Spleen (tissue), 11 donors: ENCODE measurements at regions not wholly inside any gene's neighbourhood (a gene's known extent, or its start where the extent isn't known, plus 50 kb on each side); places are given as distances from the start of the nearest gene placed in this dataset.
"Not testable (repeated sequence)": the region's sequence is repeated elsewhere in the genome, so short reads cannot be mapped to it uniquely, and the experiment has no call there.

Experiments used
- DNase-seq: peaks from one replicate; pipeline ENCODE4 v3.0.0-alpha.2; 2020
- H3K27ac ChIP-seq, 8 donors: fragments of 200-600 bp; sonication (generic) in 7 of 8; 1 replicate in 4 of 8; 2 replicates in 4 of 8; pipeline versions ENCODE4 v1.5.0 to v1.8.0; 2016 to 2021; ENCODE audit warnings: inconsistent platforms in 4 of 8, mild to moderate bottlenecking in 4 of 8, moderate library complexity in 1 of 8
- H3K27me3 ChIP-seq, 7 donors: fragments of 200-600 bp; sonication (generic) in 6 of 7; replicated peaks in 1 of 7; 1 replicate in 4 of 7; 2 replicates in 3 of 7; pipeline versions ENCODE4 v1.5.0 to v1.8.0; 2016 to 2021; ENCODE audit warnings: inconsistent platforms in 3 of 7, mild to moderate bottlenecking in 1 of 7
- H3K36me3 ChIP-seq, 6 donors: fragments of 200-600 bp; sonication (generic) in 5 of 6; 1 replicate in 4 of 6; 2 replicates in 2 of 6; pipeline versions ENCODE4 v1.5.0 to v1.8.0; 2016 to 2021; ENCODE audit warnings: inconsistent platforms in 2 of 6
- H3K4me1 ChIP-seq, 6 donors: fragments of 200-600 bp; sonication (generic) in 5 of 6; 1 replicate in 3 of 6; 2 replicates in 3 of 6; pipeline versions ENCODE4 v1.5.0 to v1.8.0; 2016 to 2021; ENCODE audit warnings: inconsistent platforms in 3 of 6
- H3K4me3 ChIP-seq, 8 donors: fragments of 200-600 bp; sonication (generic) in 7 of 8; 1 replicate in 4 of 8; 2 replicates in 4 of 8; pipeline versions ENCODE4 v1.5.0 to v1.8.0; 2016 to 2021; ENCODE audit warnings: inconsistent platforms in 4 of 8, mild to moderate bottlenecking in 4 of 8, moderate library complexity in 2 of 8
- H3K9me3 ChIP-seq, 8 donors: fragments of 200-600 bp; sonication (generic) in 7 of 8; 1 replicate in 4 of 8; 2 replicates in 4 of 8; pipeline versions ENCODE4 v1.5.0 to v1.8.0; 2016 to 2021; ENCODE audit warnings: inconsistent platforms in 4 of 8
- CTCF ChIP-seq, 11 experiments: fragments of 200-600 bp in 7 of 11; fragments of 450-650 bp in 4 of 11; sonication (generic) in 4 of 11; IDR thresholded peaks in 8 of 11; conservative IDR thresholded peaks in 3 of 11; 1 replicate in 7 of 11; 2 replicates in 4 of 11; pipeline versions ENCODE4 v1.4.0 to v1.8.0; 2016 to 2021; ENCODE audit warnings: antibody characterized with exemption in 11 of 11, inconsistent platforms in 4 of 11, mild to moderate bottlenecking in 1 of 11
- POLR2A ChIP-seq, 3 donors: fragments of 450-650 bp; IDR thresholded peaks; one replicate each; pipeline ENCODE4 v1.5.1; 2017; ENCODE audit warnings: antibody characterized with exemption in 3 of 3, mild to moderate bottlenecking in 1 of 3
- POLR2AphosphoS5 ChIP-seq, 3 donors: sonication (generic); formaldehyde crosslinking; IDR thresholded peaks; one replicate each; pipeline ENCODE4 v1.5.1; 2017; ENCODE audit warnings: antibody characterized with exemption in 3 of 3
- WGBS, 5 donors: extraction: QIAGEN DNeasy Blood & Tissue Kit in 3 of 5; methylation state at CpG; one replicate each; pipeline versions ENCODE4 v1.1.5 to v1.1.7; 2013 to 2018; 5-methylcytosine and 5-hydroxymethylcytosine counted together
- intact Hi-C: fragments of 100-400 bp; cut with DNase I; formaldehyde crosslinking; loops from one replicate; pipeline ENCODE4 v1.15.0; 2023; ENCODE audit warnings: low total_unique reads
- donor health status: healthy with polysubstance abuse.
- donor health status: DM: no; HTN: no; CAD: no; lungs with moderate emphysema.
- donor health status: DM: no; HTN: no; CAD: no.
- donor health status: Bipolar disorder and iron deficiency.
- donor health status: healthy.
- donor health status: DM: no; HTN: no; CAD: no.
- donor health status: DM: yes; HTN: yes; CAD: no.

GRCh38 chr11:24253237-24253760, 243.6 kb upstream of the LUZP2 start:
- no peak overlapping the region for H3K4me3 ChIP-seq
- DNase-seq = no peak
- H3K9me3 ChIP-seq = no peaks in the 10 kb centered on the region
- H3K4me1 ChIP-seq = no peaks in the 10 kb centered on the region
- 59 to 88% (median 76%) methylated on average over 1 of the region's 1 CpG for WGBS, 5 donors
- no peak for TF ChIP-seq POLR2AphosphoS5 (IDR thresholded peaks at IDR 0.05)
- TF ChIP-seq CTCF (IDR thresholded peaks at IDR 0.05 in 8 of 11, conservative IDR thresholded peaks at IDR 0.05 in 3 of 11) = no peak
- no peak for TF ChIP-seq POLR2A (IDR thresholded peaks at IDR 0.05)
- H3K27ac ChIP-seq = no peak overlapping the region
- intact Hi-C loops = no loop called here
- no peaks in the 10 kb centered on the region for H3K27me3 ChIP-seq
- no peaks in the 10 kb centered on the region for H3K36me3 ChIP-seq

- intact Hi-C loops = no loop called here
- H3K27me3 ChIP-seq = no peaks in the 10 kb centered on the region
- WGBS, 5 donors = 72 to 90% (median 78%) methylated on average over 2 of the region's 2 CpGs
- H3K27ac ChIP-seq = no peak overlapping the region
- DNase-seq = no peak
- TF ChIP-seq POLR2A (IDR thresholded peaks at IDR 0.05) (no peak), POLR2AphosphoS5 (IDR thresholded peaks at IDR 0.05) (no peak), CTCF (IDR thresholded peaks at IDR 0.05 in 8 of 11, conservative IDR thresholded peaks at IDR 0.05 in 3 of 11) (no peak)
- no peak overlapping the region for H3K4me3 ChIP-seq
- H3K36me3 ChIP-seq = no peaks in the 10 kb centered on the region
- H3K9me3 ChIP-seq = peaks cover 0 to 11% (median 0%) of the 10 kb centered on the region in 8 donors
- H3K4me1 ChIP-seq = no peaks in the 10 kb centered on the region
Measured at GRCh38 chr11:24264868-24265267, 232.0 kb upstream of the LUZP2 start.

- no peak for DNase-seq
- H3K27me3 ChIP-seq = no peaks in the 10 kb centered on the region
- H3K36me3 ChIP-seq = no peaks in the 10 kb centered on the region
- peaks cover 0 to 11% (median 2%) of the 10 kb centered on the region in 8 donors for H3K9me3 ChIP-seq
- no peak overlapping the region for H3K4me3 ChIP-seq
- intact Hi-C loops = no loop called here
- H3K4me1 ChIP-seq = no peaks in the 10 kb centered on the region
- no peak for TF ChIP-seq POLR2AphosphoS5 (IDR thresholded peaks at IDR 0.05)
- no peak for TF ChIP-seq POLR2A (IDR thresholded peaks at IDR 0.05)
- TF ChIP-seq CTCF (IDR thresholded peaks at IDR 0.05 in 8 of 11, conservative IDR thresholded peaks at IDR 0.05 in 3 of 11) = no peak
- WGBS, 5 donors = 60 to 72% (median 68%) methylated on average over 2 of the region's 2 CpGs
- H3K27ac ChIP-seq = no peak overlapping the region
Measured at GRCh38 chr11:24267014-24267413, 229.8 kb upstream of the LUZP2 start.

GRCh38 chr11:24271798-24272197, 225.1 kb upstream of the LUZP2 start:
- no peaks in the 10 kb centered on the region for H3K36me3 ChIP-seq
- no peak overlapping the region for H3K4me3 ChIP-seq
- intact Hi-C loops = no loop called here
- H3K27ac ChIP-seq = no peak overlapping the region
- WGBS, 5 donors = 82 to 92% (median 84%) methylated on average over 2 of the region's 2 CpGs
- H3K9me3 ChIP-seq = peaks cover 0 to 16% (median 2%) of the 10 kb centered on the region in 8 donors
- TF ChIP-seq CTCF (IDR thresholded peaks at IDR 0.05 in 8 of 11, conservative IDR thresholded peaks at IDR 0.05 in 3 of 11) (no peak), POLR2A (IDR thresholded peaks at IDR 0.05) (no peak), POLR2AphosphoS5 (IDR thresholded peaks at IDR 0.05) (no peak)
- no peaks in the 10 kb centered on the region for H3K27me3 ChIP-seq
- H3K4me1 ChIP-seq = no peaks in the 10 kb centered on the region
- no peak for DNase-seq

GRCh38 chr11:24274214-24274781, 222.6 kb upstream of the LUZP2 start:
- H3K4me3 ChIP-seq, H3K27me3 ChIP-seq, H3K36me3 ChIP-seq, H3K27ac ChIP-seq, H3K4me1 ChIP-seq, intact Hi-C loops: not testable (repeated sequence)
- DNase-seq = peak; percentile 66
- 86 to 95% (median 87%) methylated on average over 12 to 25 of the region's 25 CpGs for WGBS, 5 donors
- H3K9me3 ChIP-seq = peaks cover 0 to 24% (median 2%) of the 10 kb centered on the region in 8 donors
